Amniotic epithelial cell (primary cell): ENCODE measurements at regions not wholly inside any gene's neighbourhood (a gene's known extent, or its start where the extent isn't known, plus 50 kb on each side); places are given as distances from the start of the nearest gene placed in this dataset.
A peak's percentile ranks its signal among the peaks of the same experiment; 100 is the strongest.
"Not testable (repeated sequence)": the region's sequence is repeated elsewhere in the genome, so short reads cannot be mapped to it uniquely, and the experiment has no call there.

Experiments
- DNase-seq: peaks from one replicate; pipeline ENCODE4 v3.0.0-alpha.2; 2010; ENCODE audit warnings: low read depth

DNA sequence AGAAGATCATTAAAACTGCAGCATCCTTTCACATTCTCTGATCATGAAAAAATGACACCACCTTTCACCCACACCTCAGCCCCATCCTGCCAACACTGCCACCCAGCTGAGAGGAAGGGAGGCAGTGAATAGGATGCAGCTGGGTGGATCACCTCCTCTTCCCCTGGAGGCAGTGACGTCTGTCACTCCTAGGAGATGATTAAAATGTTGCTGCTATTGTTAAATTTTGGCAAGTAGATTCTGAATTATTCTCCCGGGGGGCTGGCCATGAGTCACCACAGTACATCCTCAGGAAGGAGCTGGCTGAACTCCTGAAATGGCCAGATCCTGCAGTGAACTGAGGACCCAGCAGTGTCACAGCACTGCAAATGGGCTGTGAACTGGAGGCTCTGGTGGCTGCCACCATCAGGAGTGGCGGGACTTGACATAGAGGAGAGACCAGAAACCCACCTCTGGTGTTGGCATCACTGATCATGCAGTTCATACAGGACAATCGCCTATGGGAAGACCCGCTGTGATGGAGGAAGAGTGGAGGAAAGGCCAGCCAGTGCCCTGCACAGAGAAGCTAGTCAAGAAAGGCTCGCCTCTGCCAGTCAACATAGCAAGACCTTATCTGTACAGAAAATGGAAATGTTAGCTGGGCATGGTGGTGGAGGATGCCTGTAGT is 199.1 kb downstream of the FAM43A start:
- DNase-seq = no peak

DNA sequence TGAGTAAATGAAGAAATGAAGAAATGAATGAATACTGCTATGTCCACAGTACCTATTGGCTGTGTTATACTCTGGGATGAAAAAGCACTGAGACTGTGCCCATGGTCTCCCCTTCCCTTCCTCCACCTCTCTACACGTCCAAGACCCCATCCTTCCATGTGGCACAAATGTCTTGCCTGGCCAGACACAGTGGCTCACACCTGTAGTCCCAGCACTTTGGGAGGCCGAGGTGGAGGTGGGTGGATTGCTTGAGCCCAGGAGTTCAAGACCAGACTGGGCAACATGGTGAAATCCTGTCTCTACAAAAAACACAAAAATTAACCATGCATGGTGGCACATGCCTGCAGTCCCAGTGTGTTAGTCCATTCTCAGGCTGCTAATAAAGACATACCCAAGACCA is 200.1 kb downstream of the FAM43A start:
- no peak for DNase-seq

DNA sequence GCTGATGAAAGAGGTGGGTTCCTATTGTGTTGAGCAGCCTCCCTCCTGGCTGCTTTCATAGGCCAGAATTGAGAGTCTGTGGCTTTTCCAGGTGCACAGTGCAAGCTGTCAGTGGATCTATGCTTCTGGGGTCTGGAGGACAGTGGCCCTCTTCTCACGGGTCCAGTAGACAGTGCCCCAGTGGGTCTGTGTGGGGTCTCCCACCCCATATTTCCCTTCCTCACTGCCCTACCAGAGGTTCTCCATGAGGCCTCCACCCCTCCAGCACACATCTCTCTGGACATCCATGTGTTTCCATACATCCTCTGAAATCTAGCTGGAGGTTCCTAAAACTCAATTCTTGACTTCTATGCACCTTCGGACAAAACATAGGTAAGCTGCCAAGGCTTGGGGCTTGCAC is 201.2 kb downstream of the FAM43A start:
- no peak for DNase-seq

DNA sequence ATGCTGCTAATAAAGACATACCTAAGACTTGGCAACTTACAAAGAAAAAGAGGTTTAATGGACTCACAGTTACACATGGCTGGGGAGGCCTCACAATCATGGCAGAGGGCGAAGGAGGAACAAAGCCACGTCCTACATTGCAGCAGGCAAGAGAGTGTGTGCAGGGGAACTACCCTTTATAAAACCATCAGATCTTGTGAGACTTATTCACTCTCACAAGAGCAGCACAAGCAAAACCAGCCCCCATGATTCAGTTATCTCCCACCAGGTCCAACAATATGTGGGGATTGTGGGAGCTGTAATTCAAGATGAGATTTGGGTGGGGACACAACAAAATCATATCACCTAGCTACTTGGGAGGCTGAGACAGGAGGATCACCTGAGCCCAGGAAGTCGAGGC is 202.4 kb downstream of the FAM43A start:
- DNase-seq = not testable (repeated sequence)

DNA sequence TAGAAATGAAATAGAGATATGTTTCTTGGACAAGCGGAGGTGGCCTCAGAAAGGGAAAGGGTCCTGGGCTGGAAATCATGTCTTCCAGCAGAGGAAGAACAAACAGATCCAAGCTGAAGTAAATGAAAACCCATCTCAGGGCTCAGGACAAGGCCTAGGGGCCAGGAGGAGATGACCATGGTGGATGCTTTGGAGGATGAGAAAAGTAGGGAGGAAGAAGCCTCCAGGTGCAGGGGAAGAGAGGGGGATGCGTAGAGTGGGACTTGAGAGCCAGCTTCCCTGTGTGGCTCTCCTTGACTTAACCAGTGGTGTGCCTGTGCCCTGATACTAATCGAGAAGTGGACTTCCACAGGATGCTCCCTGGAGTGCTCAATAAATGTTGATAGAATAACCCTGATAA is 203.2 kb downstream of the FAM43A start:
- DNase-seq = no peak

DNA sequence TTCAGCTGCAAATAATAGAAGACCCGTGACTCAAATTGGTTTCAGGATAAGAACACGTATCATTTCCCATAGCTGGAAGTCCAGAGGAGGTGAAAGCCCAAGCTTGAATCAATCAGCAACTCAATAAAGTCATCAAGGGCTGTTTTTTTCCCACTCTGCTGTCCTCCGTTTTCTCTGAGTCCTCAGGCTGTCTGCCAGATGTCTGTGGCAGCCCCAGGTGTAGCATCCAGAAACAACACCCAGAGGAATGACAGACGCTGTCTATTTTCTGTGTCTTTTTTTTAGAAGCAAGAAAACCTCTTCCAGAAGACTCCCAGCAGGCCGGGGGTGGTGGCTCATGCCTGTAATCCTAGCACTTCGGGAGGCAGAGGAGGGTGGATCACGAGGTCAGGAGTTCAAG is 204.4 kb downstream of the FAM43A start:
- DNase-seq = no peak

DNA sequence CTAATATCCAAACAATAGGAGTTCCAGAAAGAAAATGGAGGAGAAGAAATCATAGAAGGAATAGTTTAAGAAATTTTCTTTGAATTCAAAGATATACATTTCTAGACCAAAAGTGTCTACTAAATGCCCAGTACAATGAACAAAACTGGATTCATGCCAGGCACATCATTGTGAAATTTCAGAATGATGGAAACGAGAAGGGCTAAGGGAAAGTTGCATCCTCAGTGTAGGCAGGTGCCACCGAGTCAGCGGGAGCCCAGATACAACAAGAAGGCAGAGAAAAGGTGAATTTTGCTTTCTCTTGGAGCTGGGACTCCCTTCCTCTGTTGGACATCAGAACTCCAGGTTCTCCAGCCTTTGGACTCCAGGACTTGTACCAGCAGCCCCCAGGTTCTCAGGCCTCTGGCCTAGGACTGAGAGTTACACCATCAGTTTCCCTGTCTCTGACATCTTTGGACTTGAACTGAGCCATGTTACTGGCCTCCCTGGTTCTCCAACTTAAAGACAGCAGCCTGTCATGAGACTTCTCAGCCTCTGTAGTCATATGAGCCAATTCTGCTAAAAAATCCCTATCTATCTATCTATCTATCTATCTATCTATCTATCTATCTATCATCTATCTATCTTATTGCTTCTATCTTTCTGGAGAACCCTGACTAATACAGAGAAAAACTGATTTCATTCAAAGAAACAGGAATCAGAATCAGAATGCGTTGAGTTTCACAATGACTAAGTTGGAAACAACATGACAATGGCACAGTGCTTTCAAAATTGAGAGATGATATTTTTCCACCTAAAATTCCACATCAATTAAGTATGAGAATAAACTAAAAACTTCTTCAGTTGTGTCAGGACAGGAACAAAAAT is 207.7 kb downstream of the FAM43A start:
- peak; percentile 12 for DNase-seq

DNA sequence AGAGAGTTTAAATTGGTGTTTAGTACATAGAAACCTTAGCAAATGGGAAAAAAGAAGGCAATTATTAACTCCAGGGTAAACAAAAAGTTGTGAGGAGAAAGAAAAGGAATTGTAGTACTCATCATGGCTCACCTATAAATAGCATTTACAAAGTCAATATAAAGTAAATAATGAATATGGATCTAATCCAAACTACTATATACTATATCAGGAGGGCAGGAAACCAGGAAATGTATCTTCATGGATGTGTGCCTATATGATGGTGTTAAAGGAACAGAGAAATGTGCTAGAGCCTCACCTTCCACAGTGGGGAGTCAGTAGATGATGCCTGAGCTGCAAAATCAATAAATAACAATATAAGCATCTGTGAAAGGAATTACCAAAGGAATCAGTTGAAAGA is 208.9 kb downstream of the FAM43A start:
- no peak for DNase-seq

DNA sequence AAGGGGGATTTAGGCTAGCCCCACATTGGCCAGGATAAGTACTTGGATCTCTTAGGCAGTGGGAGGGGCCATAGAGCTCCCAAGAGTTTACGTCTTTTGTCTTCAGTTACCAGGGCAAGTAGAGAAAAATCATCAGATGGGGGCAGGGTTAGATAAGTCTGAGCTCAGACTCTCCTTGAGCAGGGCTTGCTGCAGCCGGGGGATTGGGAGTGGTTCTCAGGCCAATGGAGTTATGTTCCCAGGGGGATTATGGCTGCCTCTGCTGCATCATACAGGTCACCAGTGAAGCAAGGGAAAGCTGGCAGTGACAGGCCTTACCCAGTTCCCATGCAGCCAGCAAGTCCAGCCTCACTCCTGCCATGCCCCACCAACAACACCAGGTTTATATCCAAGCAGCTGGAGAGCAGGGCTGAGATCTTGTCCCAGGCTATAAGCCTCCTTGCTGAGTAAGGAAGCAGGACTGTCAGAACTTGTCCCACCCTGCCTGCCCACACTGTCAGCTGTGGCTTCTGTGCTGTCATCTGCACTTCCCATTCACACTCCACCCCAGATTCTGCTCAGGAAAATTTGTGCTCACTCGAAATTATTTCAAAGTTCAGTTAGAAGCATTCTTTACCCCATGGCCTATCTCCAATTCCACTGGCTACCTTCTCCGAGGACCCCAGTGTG is 215.3 kb downstream of the FAM43A start:
- no peak for DNase-seq

DNA sequence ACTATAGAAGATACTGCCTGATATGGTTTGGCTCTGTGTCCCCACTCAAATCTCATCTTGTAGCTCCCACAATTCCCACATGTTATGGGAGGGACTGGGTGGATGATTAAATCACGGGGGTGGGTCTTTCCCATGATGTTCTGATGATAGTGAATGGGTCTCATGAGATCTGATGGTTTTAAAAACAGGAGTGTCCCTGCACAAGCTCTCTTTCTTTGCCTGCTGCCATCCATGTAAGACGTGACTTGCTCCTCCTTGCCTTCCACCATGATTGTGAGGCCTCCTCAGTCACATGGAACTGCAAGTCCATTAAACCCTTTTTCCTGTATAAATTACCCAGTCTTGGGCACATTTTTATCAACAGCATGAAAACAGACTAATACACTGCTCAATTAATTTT is 217.8 kb downstream of the FAM43A start:
- DNase-seq = not testable (repeated sequence)

DNA sequence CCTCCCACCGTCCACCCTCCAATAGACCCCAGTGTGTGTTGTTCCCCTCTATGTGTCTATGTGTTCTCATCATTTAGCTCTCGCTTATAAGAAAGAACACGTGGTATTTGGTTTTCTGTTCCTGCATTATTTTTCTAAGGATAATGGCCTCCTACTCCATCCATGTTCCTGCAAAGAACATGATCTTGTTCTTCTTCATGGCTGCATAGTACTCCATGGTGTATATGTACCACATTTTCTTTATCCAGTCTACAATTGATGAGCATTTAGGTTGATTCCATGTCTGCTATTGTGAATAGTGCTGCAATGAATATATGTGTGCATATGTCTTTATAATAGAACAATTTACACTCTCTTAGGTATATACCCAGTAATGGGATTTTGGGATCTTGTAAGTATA is 219.3 kb downstream of the FAM43A start:
- not testable (repeated sequence) for DNase-seq

DNA sequence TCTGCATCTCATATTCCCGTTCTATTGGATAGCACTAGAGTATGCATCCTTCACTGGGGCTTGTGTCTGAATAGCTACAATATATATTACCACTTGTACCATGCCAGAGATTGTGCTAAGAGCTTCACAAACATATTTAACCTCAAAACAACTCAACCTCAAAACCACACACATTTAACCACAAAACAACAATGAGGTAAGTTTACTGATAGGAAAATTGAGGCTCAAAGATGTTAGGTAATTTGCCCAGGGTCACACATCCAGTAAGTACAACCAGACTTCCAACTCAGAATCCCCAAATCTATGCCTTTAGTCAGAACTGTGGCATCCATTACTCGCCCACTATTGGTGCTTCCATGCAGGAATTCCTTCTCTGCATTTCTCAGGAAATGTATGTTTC is 220.0 kb downstream of the FAM43A start:
- peak; percentile 91 for DNase-seq

DNA sequence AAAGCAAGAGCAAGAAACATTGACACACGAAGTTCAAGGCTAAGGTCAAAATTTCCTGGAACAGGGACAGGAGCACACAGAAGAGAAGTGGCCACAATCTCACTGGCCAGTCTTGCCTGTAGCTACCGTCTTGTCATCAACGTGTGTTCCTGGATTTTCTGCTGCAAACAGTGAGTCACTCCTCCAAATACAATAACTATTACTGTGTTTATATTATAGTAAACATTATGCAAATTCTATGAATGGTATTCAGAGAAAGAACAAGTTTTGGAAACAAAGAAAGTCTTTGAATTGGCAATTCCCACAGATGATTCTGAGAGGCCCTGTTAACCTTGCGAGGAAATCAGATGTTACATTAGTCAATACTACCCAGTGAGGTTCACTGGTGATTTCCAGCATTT is 220.5 kb downstream of the FAM43A start:
- DNase-seq = peak; percentile 59

DNA sequence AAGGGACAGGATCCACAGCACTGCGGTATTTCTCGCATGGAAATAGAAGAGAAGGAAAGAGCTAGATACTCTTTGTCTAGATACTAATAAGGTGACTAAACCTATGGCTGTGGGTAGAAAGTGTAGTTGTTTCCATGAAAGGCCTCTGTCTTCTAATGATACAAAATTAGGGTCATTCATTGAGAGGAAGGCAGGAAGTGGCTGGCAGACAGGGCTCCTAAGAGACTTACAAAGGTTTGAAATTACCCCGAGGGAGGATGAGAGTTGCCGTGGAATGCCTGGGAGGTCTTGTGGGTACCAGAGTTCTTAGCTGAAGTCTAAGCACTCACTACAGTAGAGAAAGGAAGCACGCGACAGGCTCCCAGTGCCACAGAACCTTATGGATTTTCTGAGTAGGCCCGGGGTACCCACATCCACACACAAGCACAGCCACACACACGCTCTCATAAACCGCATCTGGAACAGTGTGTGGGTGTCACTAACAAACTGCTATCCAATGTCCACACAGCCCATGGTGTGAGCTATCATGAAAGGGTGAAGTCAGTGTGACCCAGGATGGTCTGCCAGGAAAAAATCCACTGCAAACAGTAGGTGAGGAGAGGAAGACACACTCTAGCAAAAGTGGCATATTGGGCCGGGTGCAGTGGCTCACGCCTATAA is 221.4 kb downstream of the FAM43A start:
- DNase-seq = no peak

DNA sequence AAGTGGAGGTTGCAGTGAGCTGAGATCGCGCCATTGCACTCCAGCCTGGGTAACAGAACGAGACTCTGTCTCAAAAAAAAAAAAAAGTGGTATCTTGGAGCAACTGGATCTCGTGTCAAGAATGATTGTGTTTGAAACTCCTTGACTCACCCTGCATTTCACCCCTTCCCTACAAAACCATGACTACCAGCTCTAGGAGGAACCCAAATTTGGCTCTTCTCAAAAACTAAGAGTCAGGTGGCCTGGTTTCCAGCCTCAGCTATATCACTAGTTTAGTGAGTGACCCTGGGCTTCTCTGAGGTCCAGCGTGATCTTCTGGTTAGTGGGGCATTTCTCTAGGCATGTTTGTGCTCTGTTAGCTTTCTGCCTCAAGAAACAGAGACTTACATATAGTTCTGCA is 222.1 kb downstream of the FAM43A start:
- no peak for DNase-seq

DNA sequence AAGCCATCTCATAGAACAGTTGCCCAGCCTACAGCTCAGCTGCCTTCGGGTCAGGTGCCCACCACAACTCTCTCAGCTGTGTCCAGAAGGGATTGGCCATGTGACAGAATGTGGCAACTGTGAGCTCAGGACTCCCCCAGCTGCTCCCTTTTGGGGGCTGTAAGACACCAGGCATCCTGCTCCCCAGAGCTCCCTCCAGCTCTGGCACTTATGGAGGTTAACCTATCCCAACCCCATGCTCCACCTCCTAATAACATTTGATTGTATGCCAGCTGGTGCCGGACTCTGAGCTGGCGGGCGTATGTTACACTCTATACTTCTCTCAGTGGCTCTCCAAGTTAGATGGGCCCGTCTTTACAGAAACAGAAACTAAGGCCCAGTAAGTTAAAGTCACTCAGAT is 222.8 kb downstream of the FAM43A start:
- no peak for DNase-seq

DNA sequence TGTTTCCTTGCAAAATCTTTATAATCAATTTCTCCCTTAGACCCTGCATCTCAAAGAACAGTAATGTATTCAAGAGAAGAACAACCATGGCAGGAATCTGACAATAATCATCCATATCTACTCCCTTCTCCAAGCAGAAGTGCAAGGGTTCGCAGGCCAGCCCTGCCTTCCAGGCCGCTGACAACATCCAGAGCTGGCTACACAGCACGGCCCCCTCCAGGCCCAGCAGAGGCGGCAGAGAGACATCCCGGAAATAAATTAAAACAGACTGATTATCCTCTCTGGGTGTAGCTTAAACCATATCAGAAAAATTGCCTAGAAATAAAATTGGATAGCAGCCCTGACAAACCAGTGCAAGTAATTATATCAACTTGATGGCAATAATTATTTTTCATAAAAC is 223.3 kb downstream of the FAM43A start:
- no peak for DNase-seq

DNA sequence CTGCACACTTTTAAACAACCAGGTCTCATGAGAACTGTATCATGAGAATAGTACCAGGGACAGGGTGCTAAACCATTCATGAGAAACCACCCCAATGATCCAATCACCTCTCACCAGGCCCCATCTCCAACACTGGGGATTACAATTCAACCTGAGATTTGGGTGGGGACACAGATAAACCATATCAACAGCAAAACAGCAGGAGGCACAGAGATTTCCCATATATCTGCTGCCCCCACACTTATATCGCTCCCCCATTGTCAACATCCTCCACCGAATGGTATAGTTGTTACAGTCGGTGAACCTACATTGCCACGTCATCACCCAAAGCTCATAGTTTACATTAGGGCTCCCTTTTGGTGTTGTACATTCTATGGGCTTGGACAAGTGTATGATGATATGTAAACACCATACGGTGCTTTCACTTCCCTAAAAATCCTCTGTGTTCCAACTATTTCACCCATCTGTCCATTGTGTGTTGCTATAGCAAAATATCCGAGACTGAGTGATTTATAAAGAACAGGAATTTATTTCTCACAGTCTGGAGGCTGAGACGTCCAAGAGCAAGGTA is 224.8 kb downstream of the FAM43A start:
- no peak for DNase-seq

DNA sequence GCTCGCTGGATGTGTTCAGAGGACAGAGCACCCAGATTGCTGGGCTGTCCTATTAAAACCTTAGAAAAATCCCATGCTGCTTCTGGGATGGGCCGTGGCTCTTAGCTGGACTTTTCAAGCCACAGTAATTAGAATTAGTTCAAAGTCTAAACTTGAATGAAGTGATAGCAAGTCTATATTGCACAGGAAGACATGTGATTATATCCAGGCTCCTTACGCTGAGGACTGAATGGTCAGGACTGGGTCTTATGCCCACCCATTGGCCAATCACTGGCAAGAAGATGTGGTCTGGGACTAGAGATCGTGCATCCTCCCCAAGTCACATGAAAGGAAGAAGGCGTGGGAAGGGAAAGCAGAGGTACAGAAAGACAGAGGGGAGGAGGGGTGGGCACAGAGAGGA is 227.6 kb downstream of the FAM43A start:
- DNase-seq = no peak

DNA sequence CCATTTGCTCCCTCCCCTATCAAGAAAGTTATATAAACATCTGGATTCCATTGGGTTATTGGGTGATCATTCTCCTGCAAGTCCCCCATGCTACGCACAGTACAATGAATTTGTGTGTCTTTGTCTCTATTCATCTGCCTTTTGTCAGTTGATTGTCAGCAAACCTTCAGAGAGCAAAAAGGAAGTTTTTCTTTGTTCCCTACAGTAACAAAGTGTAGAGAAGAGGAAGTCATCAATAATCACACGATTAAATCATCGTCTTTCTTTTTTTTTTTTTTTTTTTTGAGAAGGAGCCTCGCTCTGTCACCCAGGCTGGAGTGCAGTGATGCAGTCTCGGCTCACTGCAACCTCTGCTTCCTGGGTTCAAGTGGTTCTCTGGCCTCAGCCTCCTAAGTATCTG is 239.2 kb downstream of the FAM43A start:
- not testable (repeated sequence) for DNase-seq

DNA sequence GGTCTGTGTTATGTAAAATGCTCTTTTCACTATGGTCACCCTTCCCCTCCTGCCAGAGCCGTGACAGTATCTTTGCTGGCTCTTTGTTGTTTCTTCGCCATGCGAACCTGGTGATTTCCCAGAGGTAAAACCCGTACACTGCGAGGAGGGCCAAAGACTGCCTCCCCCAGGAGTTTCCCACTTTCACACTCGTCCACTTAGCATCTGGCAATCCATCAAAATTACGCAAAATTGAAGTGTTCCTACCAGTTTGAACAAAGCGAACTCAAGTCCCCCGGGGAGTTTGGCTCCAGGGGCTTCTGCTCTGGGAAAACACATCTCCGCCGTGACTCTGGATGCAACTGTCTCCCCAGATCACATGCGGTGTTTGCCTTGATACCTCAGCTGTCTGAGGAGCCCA is 239.9 kb downstream of the FAM43A start:
- no peak for DNase-seq

DNA sequence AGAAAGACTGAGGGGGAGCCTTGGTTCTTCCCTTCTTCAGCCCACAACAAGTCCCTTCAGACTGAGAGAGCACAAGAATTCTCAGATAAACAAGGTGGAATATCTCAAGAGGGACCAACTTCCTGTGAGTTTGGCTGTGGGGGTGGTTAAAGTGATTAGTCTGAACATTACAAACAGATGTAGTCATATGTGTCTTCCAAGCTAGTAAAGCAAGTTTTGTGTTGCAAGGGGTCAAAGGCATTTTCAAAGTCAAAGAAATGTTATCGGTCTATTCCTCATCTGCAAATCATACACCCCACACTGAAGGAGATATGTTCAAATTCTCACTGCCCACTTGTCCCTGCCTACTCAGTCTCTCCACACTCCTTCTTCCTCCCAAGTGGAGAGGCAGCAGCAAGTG is 242.5 kb downstream of the FAM43A start:
- DNase-seq = peak; percentile 88
